ENCODE measurements at regions not wholly inside any gene's neighbourhood (a gene's known extent, or its start where the extent isn't known, plus 50 kb on each side); places are given as distances from the start of the nearest gene placed in this dataset.

- TF ChIP-seq CTCF (IDR thresholded peaks at IDR 0.05; ENCODE audit: insufficient read depth, low read length, poor library complexity, severe bottlenecking) (no peak), EZH2phosphoT487 (conservative IDR thresholded peaks at IDR 0.05; ENCODE audit: low read length) (no peak)
Observed at GRCh38 chr10:52915391-52915790, 142.8 kb upstream of the MBL2 start.

Measured in SU-DHL-6 (cell line).